Fibroblast of skin of left quadriceps (primary cell): ENCODE measurements at regions not wholly inside any gene's neighbourhood (a gene's known extent, or its start where the extent isn't known, plus 50 kb on each side); places are given as distances from the start of the nearest gene placed in this dataset.

Experiments used
- DNase-seq, 2 experiments: peaks; one replicate each; pipeline ENCODE4 v3.0.0-alpha.2; 2013; ENCODE audit warnings: low read depth in 2 of 2

DNA sequence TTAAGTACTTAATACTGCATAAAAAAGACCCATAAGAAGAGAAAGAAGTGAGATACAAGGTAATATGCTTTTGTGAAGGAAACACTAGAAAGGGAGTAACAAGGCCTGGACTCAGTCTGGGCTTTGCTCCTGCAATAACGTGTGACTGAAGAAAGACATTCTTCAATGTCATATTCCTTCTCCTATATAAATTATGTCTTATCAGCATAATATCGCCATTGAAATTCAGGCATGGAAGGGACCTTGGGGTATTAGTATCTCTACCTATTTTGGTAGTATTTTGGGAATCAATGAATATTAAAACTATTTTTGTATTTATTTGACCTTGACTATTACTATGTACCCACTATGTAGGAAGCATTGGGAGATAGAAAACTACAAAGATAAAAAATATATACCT lies 62.2 kb upstream of the GIMD1 start:
- DNase-seq: no peak

DNA sequence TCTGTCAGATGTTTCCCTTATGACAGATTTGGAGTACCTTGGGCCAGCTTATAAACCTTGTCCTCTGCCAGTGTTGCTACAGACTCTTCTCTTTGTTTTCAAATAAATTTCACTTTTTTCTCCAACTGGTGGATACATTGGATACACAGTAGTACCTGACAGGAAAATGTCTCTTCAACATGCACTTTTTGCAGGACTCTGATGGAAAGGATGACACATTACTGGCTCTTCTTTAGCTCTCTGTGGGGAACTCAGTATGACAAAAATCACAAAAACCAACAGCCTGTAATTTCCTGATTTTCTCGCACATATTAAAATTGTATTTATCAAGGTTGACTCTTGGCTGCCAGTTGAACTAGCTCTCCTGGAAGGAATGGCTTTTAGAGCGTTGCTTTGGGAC lies 61.3 kb upstream of the GIMD1 start:
- DNase-seq: no peak

- no peak for DNase-seq
Measured at GRCh38 chr4:106426069-106426468, 57.5 kb upstream of the GIMD1 start.

- DNase-seq: no peak
Measured at GRCh38 chr4:106425576-106425975, 57.0 kb upstream of the GIMD1 start.

DNA sequence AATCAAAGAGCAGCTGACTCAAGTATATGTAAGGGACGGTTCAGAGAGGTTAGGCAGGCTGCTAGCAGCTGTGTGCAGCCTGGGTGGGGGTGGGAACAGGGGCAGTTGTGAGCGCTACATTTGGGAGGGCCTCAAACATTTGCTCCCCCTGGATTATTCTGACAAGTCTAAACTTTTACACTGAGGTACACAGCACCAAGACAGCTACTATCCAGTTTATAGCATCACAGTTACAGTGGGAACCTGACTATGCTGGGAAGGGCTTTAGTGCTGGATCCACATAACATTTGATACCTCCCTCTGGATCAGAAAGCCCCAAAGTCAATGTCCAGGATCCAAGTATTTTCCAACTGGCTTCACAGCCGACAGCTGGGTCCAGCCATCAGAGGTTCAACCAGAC lies 55.8 kb upstream of the GIMD1 start:
- no peak for DNase-seq

DNA sequence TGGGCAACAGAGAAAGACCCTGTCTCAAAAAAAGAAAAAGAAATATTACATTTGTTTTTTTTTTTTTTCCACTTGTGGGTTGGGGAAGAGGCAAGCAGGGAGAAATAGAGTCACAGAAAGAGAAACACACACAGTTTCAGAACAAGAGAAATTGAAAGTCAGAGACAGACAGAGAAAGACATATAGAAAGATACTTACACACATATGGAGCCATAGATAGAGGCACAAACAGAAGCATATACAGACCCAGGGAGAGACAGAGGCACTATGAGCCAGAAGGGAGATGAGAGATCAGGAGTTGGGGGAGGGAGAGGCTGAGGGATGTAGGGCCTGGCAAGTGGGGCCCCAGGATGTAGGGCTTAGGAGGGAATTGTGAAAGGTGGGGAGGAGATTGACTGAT lies 55.2 kb upstream of the GIMD1 start:
- no peak for DNase-seq

DNA sequence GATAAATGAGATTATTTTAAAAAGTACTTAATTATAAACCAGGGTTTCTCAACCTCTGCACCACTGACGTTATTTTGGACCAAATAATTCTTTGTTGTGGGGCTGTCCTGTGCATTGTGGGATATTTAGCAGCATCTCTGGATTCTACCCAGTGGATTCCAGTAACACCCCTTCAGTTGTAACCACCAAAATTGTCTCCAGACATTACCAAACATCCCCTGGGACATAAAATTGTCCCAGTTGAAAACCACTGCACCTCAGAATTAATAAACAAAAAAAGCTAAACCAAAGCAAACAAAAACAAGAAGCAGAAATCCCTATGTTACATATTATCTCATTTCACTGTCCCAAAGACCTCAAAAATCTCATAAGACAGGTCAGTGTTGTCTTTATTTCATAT lies 54.2 kb upstream of the GIMD1 start:
- no peak for DNase-seq

- DNase-seq: peak; percentile 30 to 36
Measured at GRCh38 chr4:106421441-106422296, 53.1 kb upstream of the GIMD1 start.

- DNase-seq: no peak
Measured at GRCh38 chr4:106418444-106418843, 49.9 kb upstream of the GIMD1 start.
